ENCODE measurements at regions not wholly inside any gene's neighbourhood (a gene's known extent, or its start where the extent isn't known, plus 50 kb on each side); places are given as distances from the start of the nearest gene placed in this dataset.
"Not testable (repeated sequence)": the region's sequence is repeated elsewhere in the genome, so short reads cannot be mapped to it uniquely, and the experiment has no call there.

- POLR2A ChIA-PET: no interaction called here
- Histone ChIP-seq H3K9me3 (ENCODE audit: control insufficient read depth, insufficient read depth, low read length) (no peaks in the 10 kb centered on the region; the same call in 1 of the 2 replicates), H3K4me3 (ENCODE audit: low read depth, low read length) (no peak overlapping the region), H3K27ac (ENCODE audit: low read depth, low read length) (no peak overlapping the region), H3K27me3 (ENCODE audit: control insufficient read depth, insufficient read depth, low read length) (no peaks in the 10 kb centered on the region)
- TF ChIP-seq, protein P1, sequence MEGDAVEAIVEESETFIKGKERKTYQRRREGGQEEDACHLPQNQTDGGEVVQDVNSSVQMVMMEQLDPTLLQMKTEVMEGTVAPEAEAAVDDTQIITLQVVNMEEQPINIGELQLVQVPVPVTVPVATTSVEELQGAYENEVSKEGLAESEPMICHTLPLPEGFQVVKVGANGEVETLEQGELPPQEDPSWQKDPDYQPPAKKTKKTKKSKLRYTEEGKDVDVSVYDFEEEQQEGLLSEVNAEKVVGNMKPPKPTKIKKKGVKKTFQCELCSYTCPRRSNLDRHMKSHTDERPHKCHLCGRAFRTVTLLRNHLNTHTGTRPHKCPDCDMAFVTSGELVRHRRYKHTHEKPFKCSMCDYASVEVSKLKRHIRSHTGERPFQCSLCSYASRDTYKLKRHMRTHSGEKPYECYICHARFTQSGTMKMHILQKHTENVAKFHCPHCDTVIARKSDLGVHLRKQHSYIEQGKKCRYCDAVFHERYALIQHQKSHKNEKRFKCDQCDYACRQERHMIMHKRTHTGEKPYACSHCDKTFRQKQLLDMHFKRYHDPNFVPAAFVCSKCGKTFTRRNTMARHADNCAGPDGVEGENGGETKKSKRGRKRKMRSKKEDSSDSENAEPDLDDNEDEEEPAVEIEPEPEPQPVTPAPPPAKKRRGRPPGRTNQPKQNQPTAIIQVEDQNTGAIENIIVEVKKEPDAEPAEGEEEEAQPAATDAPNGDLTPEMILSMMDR (IDR thresholded peaks at IDR 0.05; ENCODE audit: low read depth, low read length): no peak
- no peak for DNase-seq (ENCODE audit: low read depth, low spot score)
- CTCF ChIA-PET: no interaction called here
These were observed 1263.3 kb upstream of the CDH9 start for GRCh38 chr5:28301712-28302111.

DNA sequence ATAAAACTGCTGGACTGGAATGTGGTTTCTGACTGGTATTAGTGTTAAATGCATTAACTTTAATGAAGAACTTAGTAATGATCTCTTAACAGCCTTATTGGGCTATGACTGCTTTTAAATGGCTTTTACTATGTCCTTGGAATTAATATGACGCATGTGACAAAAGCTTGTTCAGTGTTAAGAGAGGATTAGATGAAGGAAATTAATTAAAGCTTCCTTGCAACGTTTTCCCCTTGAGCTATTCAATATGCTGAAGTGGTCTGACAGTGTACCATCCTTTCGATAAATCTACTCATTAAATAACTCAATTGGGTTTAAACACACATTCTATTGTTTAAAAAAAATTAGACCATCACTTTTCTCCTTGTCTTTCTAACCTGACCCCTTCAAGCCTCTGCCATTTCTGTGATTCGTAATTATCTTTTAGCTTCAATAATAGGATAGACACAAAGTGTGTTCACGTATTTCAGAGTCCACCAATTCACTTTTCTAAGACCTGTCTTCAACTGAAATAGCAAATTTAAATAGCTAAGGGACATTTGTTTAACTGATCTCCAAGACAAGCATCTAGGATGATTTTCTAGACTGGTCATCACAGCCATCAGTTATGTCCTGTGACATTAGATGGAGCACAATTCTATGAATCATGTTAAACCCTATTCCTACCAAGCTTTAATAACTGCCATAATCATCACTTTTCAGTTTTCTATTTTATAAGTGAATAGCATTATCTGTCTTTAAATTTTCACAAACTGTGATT is 1258.0 kb upstream of the CDH9 start:
- Histone ChIP-seq H3K27me3 (ENCODE audit: control insufficient read depth, insufficient read depth, low read length) (no peaks in the 10 kb centered on the region), H3K9me3 (ENCODE audit: control insufficient read depth, insufficient read depth, low read length) (peaks cover 10% of the 10 kb centered on the region), H3K4me3 (ENCODE audit: low read depth, low read length) (no peak overlapping the region), H3K27ac (ENCODE audit: low read depth, low read length) (no peak overlapping the region)
- TF ChIP-seq, protein P1 (IDR thresholded peaks at IDR 0.05; ENCODE audit: low read depth, low read length): no peak
- no peak for DNase-seq (ENCODE audit: low read depth, low spot score)
- ChIA-PET POLR2A (no interaction called here), CTCF (no interaction called here)

DNA sequence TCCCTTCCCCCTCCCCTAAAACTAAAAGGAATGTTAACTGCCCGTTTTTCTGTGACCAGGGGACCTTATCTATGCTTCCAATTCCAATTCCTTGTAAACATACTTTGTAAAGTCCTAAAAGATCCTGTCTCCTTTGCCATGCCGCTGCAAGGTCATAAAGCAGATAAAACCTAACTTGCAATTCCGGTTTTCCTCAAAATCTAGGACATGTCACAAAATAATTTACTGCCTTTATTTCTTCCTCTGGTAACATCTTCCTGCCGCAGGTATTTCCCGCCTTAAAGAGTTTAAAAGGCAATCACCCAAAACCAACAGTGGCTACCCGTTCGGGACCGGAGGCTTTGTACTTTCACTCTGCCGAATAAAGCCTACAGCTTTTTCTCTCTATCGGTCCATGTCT is 1248.6 kb upstream of the CDH9 start:
- DNase-seq (ENCODE audit: low read depth, low spot score); H3K27ac ChIP-seq (ENCODE audit: low read depth, low read length); H3K4me3 ChIP-seq (ENCODE audit: low read depth, low read length); POLR2A ChIA-PET; H3K9me3 ChIP-seq (ENCODE audit: control insufficient read depth, insufficient read depth, low read length); H3K27me3 ChIP-seq (ENCODE audit: control insufficient read depth, insufficient read depth, low read length); CTCF ChIA-PET: not testable (repeated sequence)

DNA sequence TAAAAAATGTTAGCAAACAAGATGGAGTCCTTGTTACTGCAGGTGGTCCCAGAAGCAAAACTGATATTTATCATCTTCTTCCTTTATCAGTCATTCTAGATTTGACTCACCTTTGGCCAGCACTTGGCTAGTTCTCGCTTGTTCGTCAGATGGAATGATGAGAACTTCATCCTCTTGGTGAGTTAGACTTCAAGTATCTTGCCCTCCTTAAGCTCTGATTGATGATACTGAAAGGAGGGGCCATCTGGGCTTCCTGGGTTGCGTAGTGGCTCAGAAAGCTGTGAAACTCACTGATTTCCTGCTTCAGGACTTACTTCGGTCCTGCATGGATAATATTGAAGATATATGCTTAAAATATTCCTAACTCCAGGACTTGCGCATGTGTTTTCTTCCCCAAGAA is 1248.2 kb upstream of the CDH9 start:
- no peak overlapping the region for H3K27ac ChIP-seq (ENCODE audit: low read depth, low read length)
- TF ChIP-seq, protein P1 (IDR thresholded peaks at IDR 0.05; ENCODE audit: low read depth, low read length): no peak
- ChIA-PET POLR2A (no interaction called here), CTCF (no interaction called here)
- peaks cover 5% of the 10 kb centered on the region; the same call in 1 of the 2 replicates for H3K9me3 ChIP-seq (ENCODE audit: control insufficient read depth, insufficient read depth, low read length)
- H3K27me3 ChIP-seq (ENCODE audit: control insufficient read depth, insufficient read depth, low read length): no peaks in the 10 kb centered on the region
- no peak overlapping the region for H3K4me3 ChIP-seq (ENCODE audit: low read depth, low read length)
- no peak for DNase-seq (ENCODE audit: low read depth, low spot score)

GRCh38 chr5:28284788-28285187 is 1246.4 kb upstream of the CDH9 start:
- no peak overlapping the region for H3K27ac ChIP-seq (ENCODE audit: low read depth, low read length)
- TF ChIP-seq, protein P1 (IDR thresholded peaks at IDR 0.05; ENCODE audit: low read depth, low read length): no peak
- ChIA-PET POLR2A (no interaction called here), CTCF (no interaction called here)
- H3K9me3 ChIP-seq (ENCODE audit: control insufficient read depth, insufficient read depth, low read length): peaks cover 5% of the 10 kb centered on the region; the same call in 1 of the 2 replicates
- H3K27me3 ChIP-seq (ENCODE audit: control insufficient read depth, insufficient read depth, low read length): no peaks in the 10 kb centered on the region
- no peak for DNase-seq (ENCODE audit: low read depth, low spot score)
- H3K4me3 ChIP-seq (ENCODE audit: low read depth, low read length): no peak overlapping the region
